Natural killer cell (primary cell): ENCODE measurements at regions not wholly inside any gene's neighbourhood (a gene's known extent, or its start where the extent isn't known, plus 50 kb on each side); places are given as distances from the start of the nearest gene placed in this dataset.

Experiments
- ATAC-seq, 3 donors: fragments of 150-1000 bp in 2 of 3; fragments of 200-7000 bp in 1 of 3; cut with Tn5 transposase; 1 replicate in 1 of 3; 2 replicates in 2 of 3; pipeline ENCODE4 v1.10.0; 2021; ENCODE audit warnings: mild to moderate bottlenecking in 2 of 3, moderate library complexity in 2 of 3
- DNase-seq, 2 donors: peaks; one replicate each; pipeline versions ENCODE4 v3.0.0 to v3.0.0-alpha.2; 2013 to 2021; ENCODE audit warnings: mixed read lengths in 1 of 2
- H3K27ac ChIP-seq: one replicate; pipeline ENCODE4 v1.5.1; 2013; ENCODE audit warnings: mild to moderate bottlenecking, low read length
- H3K27me3 ChIP-seq: one replicate; pipeline ENCODE4 v1.6.1; 2013; ENCODE audit warnings: low read length; ENCODE audit not compliant: control insufficient read depth, insufficient read depth
- H3K36me3 ChIP-seq: one replicate; pipeline ENCODE4 v1.6.1; 2013; ENCODE audit warnings: low read length; ENCODE audit not compliant: control insufficient read depth, insufficient read depth
- H3K4me1 ChIP-seq: one replicate; pipeline ENCODE4 v1.6.1; 2013; ENCODE audit warnings: low read length; ENCODE audit not compliant: control insufficient read depth, insufficient read depth
- H3K4me3 ChIP-seq: one replicate; pipeline ENCODE4 v1.5.1; 2013; ENCODE audit warnings: low read length
- H3K9me3 ChIP-seq: one replicate; pipeline ENCODE4 v1.6.1; 2013; ENCODE audit warnings: low read length; ENCODE audit not compliant: control insufficient read depth, insufficient read depth
- H3K27ac Mint-ChIP-seq, 2 donors: one replicate each; pipeline ENCODE4 v1.8.0; 2022; ENCODE audit warnings: mild to moderate bottlenecking in 2 of 2, mixed read lengths in 2 of 2, moderate library complexity in 1 of 2
- H3K27me3 Mint-ChIP-seq, 2 donors: one replicate each; pipeline ENCODE4 v1.8.0; 2022; ENCODE audit warnings: low read depth in 2 of 2, mixed read lengths in 2 of 2
- H3K36me3 Mint-ChIP-seq: one replicate; pipeline ENCODE4 v1.8.0; 2022; ENCODE audit warnings: mixed read lengths
- H3K4me1 Mint-ChIP-seq, 2 donors: one replicate each; pipeline ENCODE4 v1.8.0; 2022; ENCODE audit warnings: mixed read lengths in 2 of 2
- H3K4me3 Mint-ChIP-seq: one replicate; pipeline ENCODE4 v1.8.0; 2022; ENCODE audit warnings: mild to moderate bottlenecking, moderate library complexity, mixed read lengths
- H3K9me3 Mint-ChIP-seq, 2 donors: one replicate each; pipeline ENCODE4 v1.8.0; 2022; ENCODE audit warnings: mixed read lengths in 2 of 2
- whole genome bisulfite sequencing: methylation state at CpG from one replicate; pipeline ENCODE4 v1.1.7; 2013; ENCODE audit warnings: missing lambda C conversion rate; ENCODE audit not compliant: insufficient coverage; 5-methylcytosine and 5-hydroxymethylcytosine counted together
- intact Hi-C: fragments of 100-400 bp; cut with micrococcal nuclease; formaldehyde crosslinking; loops from one replicate; pipeline ENCODE4 v1.14.2; 2022
- TF ChIP-seq, protein P1 (sequence below): fragments of 200-600 bp; IDR thresholded peaks from one replicate; pipeline ENCODE4 v1.8.0; 2022; ENCODE audit warnings: antibody characterized with exemption

DNA sequence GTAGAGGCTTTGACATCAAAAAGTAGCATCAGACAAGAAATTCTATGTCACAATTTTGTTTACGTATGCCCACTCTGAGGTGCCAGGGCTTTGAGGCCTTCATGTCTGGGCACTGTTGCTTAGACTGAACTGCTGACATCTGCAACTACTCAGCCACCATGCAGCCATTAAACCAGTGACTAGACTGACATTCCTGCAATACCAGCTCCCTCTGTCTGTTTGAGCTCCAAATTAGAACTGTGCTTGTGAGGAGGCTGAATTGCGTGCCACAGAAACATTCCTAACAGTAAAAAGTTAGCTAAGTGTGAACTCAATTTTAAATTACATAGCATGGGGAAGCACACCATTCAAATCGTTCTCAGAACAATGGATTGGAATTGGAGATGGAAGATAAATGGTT, 163.2 kb downstream of the INSIG2 start:
- TF ChIP-seq, protein P1, sequence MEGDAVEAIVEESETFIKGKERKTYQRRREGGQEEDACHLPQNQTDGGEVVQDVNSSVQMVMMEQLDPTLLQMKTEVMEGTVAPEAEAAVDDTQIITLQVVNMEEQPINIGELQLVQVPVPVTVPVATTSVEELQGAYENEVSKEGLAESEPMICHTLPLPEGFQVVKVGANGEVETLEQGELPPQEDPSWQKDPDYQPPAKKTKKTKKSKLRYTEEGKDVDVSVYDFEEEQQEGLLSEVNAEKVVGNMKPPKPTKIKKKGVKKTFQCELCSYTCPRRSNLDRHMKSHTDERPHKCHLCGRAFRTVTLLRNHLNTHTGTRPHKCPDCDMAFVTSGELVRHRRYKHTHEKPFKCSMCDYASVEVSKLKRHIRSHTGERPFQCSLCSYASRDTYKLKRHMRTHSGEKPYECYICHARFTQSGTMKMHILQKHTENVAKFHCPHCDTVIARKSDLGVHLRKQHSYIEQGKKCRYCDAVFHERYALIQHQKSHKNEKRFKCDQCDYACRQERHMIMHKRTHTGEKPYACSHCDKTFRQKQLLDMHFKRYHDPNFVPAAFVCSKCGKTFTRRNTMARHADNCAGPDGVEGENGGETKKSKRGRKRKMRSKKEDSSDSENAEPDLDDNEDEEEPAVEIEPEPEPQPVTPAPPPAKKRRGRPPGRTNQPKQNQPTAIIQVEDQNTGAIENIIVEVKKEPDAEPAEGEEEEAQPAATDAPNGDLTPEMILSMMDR = no peak
- Mint-ChIP-seq H3K4me3 (no peak overlapping the region), H3K36me3 (no peaks in the 10 kb centered on the region), H3K9me3 (no peaks in the 10 kb centered on the region), H3K27me3 (peaks cover 12 to 23% of the 10 kb centered on the region in 2 donors), H3K27ac (no peak overlapping the region), H3K4me1 (peaks cover 0 to 6% of the 10 kb centered on the region in 2 donors)
- Histone ChIP-seq H3K27me3 (no peaks in the 10 kb centered on the region), H3K27ac (no peak overlapping the region), H3K9me3 (no peaks in the 10 kb centered on the region), H3K36me3 (no peaks in the 10 kb centered on the region), H3K4me1 (no peaks in the 10 kb centered on the region), H3K4me3 (no peak overlapping the region)
- no peak for ATAC-seq
- intact Hi-C loops = no loop called here
- no peak for DNase-seq
- WGBS = 90% methylated on average over 3 of the region's 3 CpGs

DNA sequence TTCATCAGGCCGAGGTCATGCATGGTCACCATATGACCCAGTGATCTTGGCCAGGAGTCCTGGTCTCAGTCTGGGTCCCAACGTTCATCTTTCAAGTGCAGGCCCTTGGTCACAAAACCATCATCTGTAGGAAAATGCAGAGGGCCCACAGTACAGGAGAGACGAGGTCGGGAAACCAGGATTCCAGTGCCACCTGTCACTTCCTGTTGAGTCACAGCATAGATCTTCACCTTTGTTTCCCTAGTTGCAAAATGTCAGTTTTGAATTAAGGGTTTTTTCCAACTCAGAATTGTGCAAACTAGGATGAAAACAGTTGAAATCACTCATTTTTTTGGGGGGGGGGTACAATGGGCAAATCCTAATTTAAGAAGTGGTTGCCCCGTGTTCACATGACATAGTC, 162.2 kb downstream of the INSIG2 start:
- intact Hi-C loops = no loop called here
- Mint-ChIP-seq H3K36me3 (no peaks in the 10 kb centered on the region), H3K4me3 (no peak overlapping the region), H3K27ac (no peak overlapping the region), H3K9me3 (no peaks in the 10 kb centered on the region), H3K27me3 (peaks cover 13 to 14% of the 10 kb centered on the region in 2 donors), H3K4me1 (peaks cover 0 to 6% of the 10 kb centered on the region in 2 donors)
- H3K9me3 ChIP-seq = no peaks in the 10 kb centered on the region
- H3K36me3 ChIP-seq = no peaks in the 10 kb centered on the region
- H3K4me1 ChIP-seq = no peaks in the 10 kb centered on the region
- WGBS = 64% methylated on average over 5 of the region's 5 CpGs
- no peak overlapping the region for H3K4me3 ChIP-seq
- no peak for DNase-seq
- no peak overlapping the region for H3K27ac ChIP-seq
- H3K27me3 ChIP-seq = no peaks in the 10 kb centered on the region
- TF ChIP-seq, protein P1 = no peak
- ATAC-seq = no peak

DNA sequence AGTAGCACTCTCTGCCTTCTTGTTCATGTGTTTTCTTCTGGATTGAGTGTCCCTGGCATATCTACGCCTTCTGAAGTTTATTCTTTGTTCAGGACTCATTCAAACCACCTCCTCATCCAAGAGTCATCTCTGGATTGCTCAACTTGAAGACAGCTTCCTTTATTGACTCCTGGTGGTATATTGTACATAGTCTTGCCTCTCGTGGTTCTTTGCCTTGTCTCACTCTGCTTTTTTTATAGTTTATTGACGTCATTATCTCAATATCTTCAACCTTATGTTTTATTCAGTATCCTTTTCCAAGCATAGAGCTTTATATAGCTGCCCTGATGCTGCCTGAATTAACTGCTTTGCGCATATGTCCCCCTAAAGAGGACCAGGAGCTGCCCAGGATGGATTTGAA, 161.7 kb downstream of the INSIG2 start:
- H3K4me3 Mint-ChIP-seq = no peak overlapping the region

DNA sequence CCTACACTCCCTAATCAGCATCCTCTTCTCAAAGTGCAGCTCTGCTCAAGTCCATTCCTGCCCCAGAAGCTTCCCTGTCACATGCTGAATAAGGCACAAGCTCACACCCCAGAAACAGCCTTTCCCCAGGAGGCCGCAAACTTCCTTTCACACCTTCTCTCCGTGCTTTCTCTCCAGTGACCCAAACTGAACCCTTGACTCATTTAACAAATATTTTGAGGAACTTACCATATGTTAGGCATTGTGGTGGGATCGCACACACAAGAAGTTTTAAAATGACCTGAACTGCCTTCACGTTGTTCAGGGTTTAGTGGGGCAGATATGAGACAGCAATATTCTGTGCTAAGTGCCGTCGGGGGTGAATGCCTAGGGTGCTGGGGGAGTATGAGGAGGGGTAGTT, 161.3 kb downstream of the INSIG2 start:
- no peak for ATAC-seq
- 38% methylated on average over 5 of the region's 6 CpGs for WGBS
- intact Hi-C loops = no loop called here
- TF ChIP-seq, protein P1 = no peak
- peaks cover 0 to 6% of the 10 kb centered on the region in 2 donors for H3K4me1 Mint-ChIP-seq
- Histone ChIP-seq H3K9me3 (no peaks in the 10 kb centered on the region), H3K4me1 (no peaks in the 10 kb centered on the region), H3K27ac (no peak overlapping the region), H3K36me3 (no peaks in the 10 kb centered on the region), H3K27me3 (no peaks in the 10 kb centered on the region), H3K4me3 (no peak overlapping the region)
- no peak for DNase-seq
- no peak overlapping the region for H3K4me3 Mint-ChIP-seq
- peaks cover 7 to 18% of the 10 kb centered on the region in 2 donors for H3K27me3 Mint-ChIP-seq
- no peak overlapping the region for H3K27ac Mint-ChIP-seq
- no peaks in the 10 kb centered on the region for H3K36me3 Mint-ChIP-seq
- no peaks in the 10 kb centered on the region for H3K9me3 Mint-ChIP-seq

More for the DNA sequence above, 161.7 kb downstream of the INSIG2 start:
- H3K4me1 ChIP-seq = no peaks in the 10 kb centered on the region
- Mint-ChIP-seq H3K27me3 (peaks cover 8 to 14% of the 10 kb centered on the region in 2 donors), H3K4me1 (peaks cover 0 to 6% of the 10 kb centered on the region in 2 donors), H3K9me3 (no peaks in the 10 kb centered on the region), H3K36me3 (no peaks in the 10 kb centered on the region), H3K27ac (no peak overlapping the region)
- TF ChIP-seq, protein P1 = no peak
- intact Hi-C loops = no loop called here
- DNase-seq = no peak
- no peaks in the 10 kb centered on the region for H3K36me3 ChIP-seq
- H3K27me3 ChIP-seq = no peaks in the 10 kb centered on the region
- H3K27ac ChIP-seq = no peak overlapping the region
- H3K4me3 ChIP-seq = no peak overlapping the region
- 78% methylated on average over 4 of the region's 4 CpGs for WGBS
- ATAC-seq = no peak
- no peaks in the 10 kb centered on the region for H3K9me3 ChIP-seq
